Peyer's patch (tissue), 4 donors: ENCODE measurements at regions not wholly inside any gene's neighbourhood (a gene's known extent, or its start where the extent isn't known, plus 50 kb on each side); places are given as distances from the start of the nearest gene placed in this dataset.

ENCODE experiments used
- DNase-seq, 3 donors: peaks; one replicate each; pipeline ENCODE4 v3.0.0-alpha.2; 2017 to 2019
- H3K27ac ChIP-seq, 4 donors: fragments of 200-600 bp; sonication (generic); one replicate each; pipeline ENCODE4 v1.5.1; 2016 to 2019
- H3K27me3 ChIP-seq, 2 donors: fragments of 200-600 bp; sonication (generic); one replicate each; pipeline ENCODE4 v1.5.1; 2019
- H3K36me3 ChIP-seq, 3 donors: fragments of 200-600 bp; sonication (generic); one replicate each; pipeline ENCODE4 v1.5.1; 2016 to 2019
- H3K4me1 ChIP-seq, 4 donors: fragments of 200-600 bp; sonication (generic); one replicate each; pipeline ENCODE4 v1.5.1; 2016 to 2019
- H3K4me3 ChIP-seq, 4 donors: fragments of 200-600 bp; sonication (generic); 1 replicate in 3 of 4; 2 replicates in 1 of 4; pipeline ENCODE4 v1.5.1; 2016 to 2019; ENCODE audit warnings: mild to moderate bottlenecking in 1 of 4
- H3K9me3 ChIP-seq, 4 donors: fragments of 200-600 bp; sonication (generic); one replicate each; pipeline ENCODE4 v1.5.1; 2016 to 2019; ENCODE audit warnings: mild to moderate bottlenecking in 1 of 4
- POLR2A ChIP-seq, 2 donors: fragments of 450-650 bp; IDR thresholded peaks; one replicate each; pipeline ENCODE4 v1.5.1; 2017; ENCODE audit warnings: antibody characterized with exemption in 2 of 2, mild to moderate bottlenecking in 2 of 2, moderate library complexity in 2 of 2
- TF ChIP-seq, protein P1 (sequence below), 6 experiments: fragments of 450-650 bp in 4 of 6; fragments of 200-600 bp in 2 of 6; sonication (generic) in 1 of 6; IDR thresholded peaks; one replicate each; pipeline ENCODE4 v1.5.1; 2017 to 2019; ENCODE audit warnings: antibody characterized with exemption in 6 of 6, mild to moderate bottlenecking in 3 of 6, moderate library complexity in 1 of 6

DNA sequence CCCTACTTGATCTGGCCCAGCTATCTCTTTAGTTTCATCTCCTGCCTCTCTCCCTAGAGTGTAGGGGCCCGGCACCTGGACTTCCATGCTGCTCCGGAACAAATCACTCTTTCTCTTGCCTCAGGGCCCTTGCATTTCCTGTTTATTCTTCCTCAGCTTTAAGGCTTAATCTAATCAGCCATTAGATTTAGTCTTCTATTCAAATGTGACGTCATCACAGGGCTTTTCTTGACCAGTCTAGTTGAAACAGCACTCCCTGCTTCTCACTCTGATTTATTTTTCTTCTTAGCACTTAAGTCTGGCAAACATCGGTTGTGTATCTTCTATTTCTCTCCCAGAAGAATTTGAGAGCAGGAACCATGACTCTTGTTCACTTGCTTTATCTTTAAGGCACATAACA lies 564.1 kb downstream of the EFNB2 start:
- Histone ChIP-seq H3K4me3 (no peak overlapping the region), H3K4me1 (peaks cover 0 to 4% (median 0%) of the 10 kb centered on the region in 4 donors), H3K36me3 (no peaks in the 10 kb centered on the region), H3K27me3 (no peaks in the 10 kb centered on the region), H3K27ac (no peak overlapping the region), H3K9me3 (no peaks in the 10 kb centered on the region)
- no peak for DNase-seq
- TF ChIP-seq, protein P1, sequence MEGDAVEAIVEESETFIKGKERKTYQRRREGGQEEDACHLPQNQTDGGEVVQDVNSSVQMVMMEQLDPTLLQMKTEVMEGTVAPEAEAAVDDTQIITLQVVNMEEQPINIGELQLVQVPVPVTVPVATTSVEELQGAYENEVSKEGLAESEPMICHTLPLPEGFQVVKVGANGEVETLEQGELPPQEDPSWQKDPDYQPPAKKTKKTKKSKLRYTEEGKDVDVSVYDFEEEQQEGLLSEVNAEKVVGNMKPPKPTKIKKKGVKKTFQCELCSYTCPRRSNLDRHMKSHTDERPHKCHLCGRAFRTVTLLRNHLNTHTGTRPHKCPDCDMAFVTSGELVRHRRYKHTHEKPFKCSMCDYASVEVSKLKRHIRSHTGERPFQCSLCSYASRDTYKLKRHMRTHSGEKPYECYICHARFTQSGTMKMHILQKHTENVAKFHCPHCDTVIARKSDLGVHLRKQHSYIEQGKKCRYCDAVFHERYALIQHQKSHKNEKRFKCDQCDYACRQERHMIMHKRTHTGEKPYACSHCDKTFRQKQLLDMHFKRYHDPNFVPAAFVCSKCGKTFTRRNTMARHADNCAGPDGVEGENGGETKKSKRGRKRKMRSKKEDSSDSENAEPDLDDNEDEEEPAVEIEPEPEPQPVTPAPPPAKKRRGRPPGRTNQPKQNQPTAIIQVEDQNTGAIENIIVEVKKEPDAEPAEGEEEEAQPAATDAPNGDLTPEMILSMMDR (IDR thresholded peaks at IDR 0.05), result no peak
- no peak for TF ChIP-seq POLR2A (IDR thresholded peaks at IDR 0.05)

DNA sequence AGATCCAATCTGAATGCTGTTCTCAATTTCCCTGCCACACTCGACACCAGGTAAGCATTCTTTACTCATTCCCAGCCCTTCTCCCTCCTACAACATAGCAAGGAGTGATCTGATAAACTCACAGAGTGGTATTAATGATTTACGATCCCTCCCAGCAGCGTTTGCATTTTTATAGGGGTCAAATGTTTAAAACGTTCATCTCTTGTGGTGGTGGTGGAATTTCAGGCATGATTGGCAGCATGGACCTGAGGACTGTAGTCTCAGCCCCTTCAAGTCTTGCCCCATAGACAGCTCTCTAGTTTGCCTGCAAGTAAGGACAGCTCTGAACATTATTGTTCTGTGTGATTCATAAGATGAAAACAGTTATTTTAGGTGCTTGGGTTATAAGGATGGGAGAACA lies 565.7 kb downstream of the EFNB2 start:
- H3K9me3 ChIP-seq, result no peaks in the 10 kb centered on the region
- TF ChIP-seq, protein P1 (IDR thresholded peaks at IDR 0.05), result no peak
- no peak for TF ChIP-seq POLR2A (IDR thresholded peaks at IDR 0.05)
- H3K4me1 ChIP-seq, result peaks cover 0 to 4% (median 0%) of the 10 kb centered on the region in 4 donors
- no peak for DNase-seq
- no peaks in the 10 kb centered on the region for H3K27me3 ChIP-seq
- H3K4me3 ChIP-seq, result no peak overlapping the region
- no peak overlapping the region for H3K27ac ChIP-seq
- no peaks in the 10 kb centered on the region for H3K36me3 ChIP-seq

DNA sequence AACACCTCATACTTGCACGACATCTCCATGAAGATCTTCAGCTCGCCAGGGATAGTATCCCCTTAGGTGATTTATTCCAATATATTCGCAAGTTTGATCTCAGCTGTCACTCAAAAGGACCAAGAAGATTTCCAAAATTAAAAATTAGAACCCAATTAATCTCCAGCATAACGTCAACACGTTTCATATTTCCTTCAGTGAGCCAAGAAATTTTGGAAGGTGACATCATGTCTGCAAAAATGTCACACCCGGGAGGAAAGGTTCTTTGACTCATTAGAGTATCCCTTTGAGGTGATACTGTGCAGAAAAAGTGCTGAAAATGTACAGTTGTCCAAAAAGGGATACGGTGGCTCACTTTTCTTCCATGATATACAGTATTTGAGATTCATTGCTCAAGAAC lies 569.6 kb downstream of the EFNB2 start:
- H3K36me3 ChIP-seq, result no peaks in the 10 kb centered on the region
- no peaks in the 10 kb centered on the region for H3K27me3 ChIP-seq
- no peak for TF ChIP-seq POLR2A (IDR thresholded peaks at IDR 0.05)
- TF ChIP-seq, protein P1 (IDR thresholded peaks at IDR 0.05), result no peak
- no peak overlapping the region for H3K4me3 ChIP-seq
- DNase-seq, result no peak
- H3K27ac ChIP-seq, result no peak overlapping the region
- peaks cover 0 to 4% (median 0%) of the 10 kb centered on the region in 4 donors for H3K4me1 ChIP-seq
- no peaks in the 10 kb centered on the region for H3K9me3 ChIP-seq

DNA sequence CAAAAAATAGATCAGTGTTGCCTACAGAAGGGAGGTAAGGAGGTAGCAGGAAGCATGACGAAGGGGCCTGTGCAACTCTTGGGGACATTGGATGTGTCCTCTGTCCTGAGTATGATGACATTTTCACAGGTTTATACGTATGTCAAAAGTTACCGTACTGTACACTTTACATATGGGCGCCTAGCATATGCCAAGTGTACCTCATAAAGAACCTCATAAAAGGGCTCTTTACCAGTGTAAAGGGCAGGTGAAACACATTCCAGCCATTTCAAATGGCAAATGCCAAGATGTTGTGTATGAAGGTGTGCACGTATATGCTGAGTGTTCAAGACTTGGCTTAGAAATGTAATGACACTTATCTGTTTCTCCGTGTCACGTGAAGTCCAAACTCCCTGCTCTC lies 573.4 kb downstream of the EFNB2 start:
- no peak overlapping the region for H3K27ac ChIP-seq
- H3K27me3 ChIP-seq, result no peaks in the 10 kb centered on the region
- H3K4me1 ChIP-seq, result no peaks in the 10 kb centered on the region
- DNase-seq, result no peak
- TF ChIP-seq POLR2A (IDR thresholded peaks at IDR 0.05), result no peak
- TF ChIP-seq, protein P1 (IDR thresholded peaks at IDR 0.05), result no peak
- H3K4me3 ChIP-seq, result no peak overlapping the region
- H3K36me3 ChIP-seq, result no peaks in the 10 kb centered on the region
- no peaks in the 10 kb centered on the region for H3K9me3 ChIP-seq

DNA sequence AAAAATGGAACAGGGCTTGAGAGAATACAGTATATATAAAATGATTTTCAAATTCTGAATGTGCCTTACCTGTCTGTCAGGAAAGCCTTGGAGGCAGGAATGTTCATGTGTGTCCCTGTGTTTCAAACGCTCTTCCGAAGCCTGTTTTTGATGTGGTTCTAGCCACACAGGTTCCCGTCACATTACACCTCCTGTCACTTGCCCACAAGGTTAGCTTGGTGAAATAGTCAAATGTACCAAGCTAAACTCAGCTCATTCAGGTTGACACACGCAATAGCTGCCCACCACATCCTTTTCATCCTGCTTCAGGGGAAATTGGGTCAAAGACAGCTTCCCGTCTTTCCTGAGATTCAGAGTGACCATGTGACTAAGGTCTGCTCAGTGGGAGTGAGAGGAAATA lies 574.0 kb downstream of the EFNB2 start:
- no peaks in the 10 kb centered on the region for H3K4me1 ChIP-seq
- H3K9me3 ChIP-seq, result no peaks in the 10 kb centered on the region
- H3K27ac ChIP-seq, result no peak overlapping the region
- no peak for TF ChIP-seq POLR2A (IDR thresholded peaks at IDR 0.05)
- TF ChIP-seq, protein P1 (IDR thresholded peaks at IDR 0.05), result no peak
- no peaks in the 10 kb centered on the region for H3K27me3 ChIP-seq
- no peak for DNase-seq
- H3K4me3 ChIP-seq, result no peak overlapping the region
- H3K36me3 ChIP-seq, result no peaks in the 10 kb centered on the region

DNA sequence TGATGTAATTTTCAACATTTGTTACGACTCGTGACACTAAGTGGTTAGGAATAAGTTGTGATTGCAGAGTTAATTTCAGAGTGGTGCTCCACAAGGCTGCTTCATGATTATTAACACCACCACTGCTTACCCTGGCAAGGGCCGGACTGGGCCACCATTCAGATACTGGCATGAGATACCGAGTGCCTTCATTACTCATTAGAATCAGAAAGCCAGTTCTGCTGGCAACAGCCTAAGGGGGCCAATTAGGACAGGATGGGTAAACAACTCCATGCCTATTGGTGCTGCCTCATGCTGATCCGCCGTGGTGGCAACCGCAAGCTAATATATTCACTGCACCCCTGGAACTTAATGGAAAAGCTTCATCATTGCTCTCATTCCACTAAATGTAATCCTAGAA lies 575.1 kb downstream of the EFNB2 start:
- TF ChIP-seq, protein P1 (IDR thresholded peaks at IDR 0.05), result no peak
- no peak for TF ChIP-seq POLR2A (IDR thresholded peaks at IDR 0.05)
- H3K36me3 ChIP-seq, result no peaks in the 10 kb centered on the region
- H3K4me3 ChIP-seq, result no peak overlapping the region
- no peaks in the 10 kb centered on the region for H3K9me3 ChIP-seq
- H3K4me1 ChIP-seq, result no peaks in the 10 kb centered on the region
- no peak overlapping the region for H3K27ac ChIP-seq
- H3K27me3 ChIP-seq, result no peaks in the 10 kb centered on the region
- DNase-seq, result no peak
